ENCODE measurements at regions not wholly inside any gene's neighbourhood (a gene's known extent, or its start where the extent isn't known, plus 50 kb on each side); places are given as distances from the start of the nearest gene placed in this dataset.

- no peak for DNase-seq (ENCODE audit: low read depth in 2 of 2)
Measured at GRCh38 chr2:176813156-176813555, 399.4 kb upstream of the HNRNPA3 start.

- DNase-seq (ENCODE audit: low read depth in 2 of 2) = no peak
Measured at GRCh38 chr2:176813621-176814049, 399.0 kb upstream of the HNRNPA3 start.

GRCh38 chr2:176814274-176814673, 398.3 kb upstream of the HNRNPA3 start:
- no peak for DNase-seq (ENCODE audit: low read depth in 2 of 2)

GRCh38 chr2:176814740-176815367, 397.7 kb upstream of the HNRNPA3 start:
- no peak for DNase-seq (ENCODE audit: low read depth in 2 of 2)

GRCh38 chr2:176817061-176817565, 395.5 kb upstream of the HNRNPA3 start:
- no peak for DNase-seq (ENCODE audit: low read depth in 2 of 2)

GRCh38 chr2:176818076-176818475, 394.5 kb upstream of the HNRNPA3 start:
- DNase-seq (ENCODE audit: low read depth in 2 of 2) = no peak

- DNase-seq (ENCODE audit: low read depth in 2 of 2) = no peak
Measured at GRCh38 chr2:176818617-176819016, 394.0 kb upstream of the HNRNPA3 start.

- DNase-seq (ENCODE audit: low read depth in 2 of 2) = no peak
Measured at GRCh38 chr2:176819306-176819705, 393.3 kb upstream of the HNRNPA3 start.

- DNase-seq (ENCODE audit: low read depth in 2 of 2) = no peak
Measured at GRCh38 chr2:176820371-176820932, 392.1 kb upstream of the HNRNPA3 start.

- no peak for DNase-seq (ENCODE audit: low read depth in 2 of 2)
Measured at GRCh38 chr2:176821350-176821749, 391.2 kb upstream of the HNRNPA3 start.

- DNase-seq (ENCODE audit: low read depth in 2 of 2) = no peak
Measured at GRCh38 chr2:176822060-176822459, 390.5 kb upstream of the HNRNPA3 start.

- no peak for DNase-seq (ENCODE audit: low read depth in 2 of 2)
Measured at GRCh38 chr2:176826356-176826755, 386.2 kb upstream of the HNRNPA3 start.

GRCh38 chr2:176826984-176827668, 385.5 kb upstream of the HNRNPA3 start:
- DNase-seq (ENCODE audit: low read depth in 2 of 2) = peak in 1 of 2 experiments; percentile 19

GRCh38 chr2:176830362-176830761, 382.2 kb upstream of the HNRNPA3 start:
- no peak for DNase-seq (ENCODE audit: low read depth in 2 of 2)

GRCh38 chr2:176832086-176832485, 380.5 kb upstream of the HNRNPA3 start:
- DNase-seq (ENCODE audit: low read depth in 2 of 2) = no peak

- no peak for DNase-seq (ENCODE audit: low read depth in 2 of 2)
Measured at GRCh38 chr2:176833671-176834070, 378.9 kb upstream of the HNRNPA3 start.

- no peak for DNase-seq (ENCODE audit: low read depth in 2 of 2)
Measured at GRCh38 chr2:176834226-176834625, 378.4 kb upstream of the HNRNPA3 start.

- DNase-seq (ENCODE audit: low read depth in 2 of 2) = no peak
Measured at GRCh38 chr2:176843208-176843607, 369.4 kb upstream of the HNRNPA3 start.

- DNase-seq (ENCODE audit: low read depth in 2 of 2) = no peak
Measured at GRCh38 chr2:176844461-176844860, 368.1 kb upstream of the HNRNPA3 start.

- DNase-seq (ENCODE audit: low read depth in 2 of 2) = no peak
Measured at GRCh38 chr2:176845718-176846117, 366.9 kb upstream of the HNRNPA3 start.

GRCh38 chr2:176847575-176847974, 365.0 kb upstream of the HNRNPA3 start:
- DNase-seq (ENCODE audit: low read depth in 2 of 2) = no peak

GRCh38 chr2:176848844-176849243, 363.8 kb upstream of the HNRNPA3 start:
- DNase-seq (ENCODE audit: low read depth in 2 of 2) = no peak

All from stimulated activated CD4-positive, alpha-beta T cell treated with anti-CD3 and anti-CD28 coated beads, Interleukin-12 subunit alpha, Interleukin-12 subunit beta, amount 100 ng/mL, for 24 hours (primary cell).